ENCODE measurements at regions not wholly inside any gene's neighbourhood (a gene's known extent, or its start where the extent isn't known, plus 50 kb on each side); places are given as distances from the start of the nearest gene placed in this dataset.

GRCh38 chr2:79370976-79371538 lies 141.8 kb upstream of the CTNNA2 start (continued):
- TF ChIP-seq REST (IDR thresholded peaks at IDR 0.05; ENCODE audit: low read depth): no peak
- TF ChIP-seq TCF7L2 (IDR thresholded peaks at IDR 0.05; ENCODE audit: borderline replicate concordance, extremely low read depth, insufficient read depth, insufficient read length): no peak
- TF ChIP-seq, protein P1, sequence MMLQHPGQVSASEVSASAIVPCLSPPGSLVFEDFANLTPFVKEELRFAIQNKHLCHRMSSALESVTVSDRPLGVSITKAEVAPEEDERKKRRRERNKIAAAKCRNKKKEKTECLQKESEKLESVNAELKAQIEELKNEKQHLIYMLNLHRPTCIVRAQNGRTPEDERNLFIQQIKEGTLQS (IDR thresholded peaks at IDR 0.05): no peak
- no peak for TF ChIP-seq CBX3 (IDR thresholded peaks at IDR 0.05; ENCODE audit: low read depth)
- TF ChIP-seq CEBPB (IDR thresholded peaks at IDR 0.05; ENCODE audit: low read depth): no peak
- TF ChIP-seq, protein P2, sequence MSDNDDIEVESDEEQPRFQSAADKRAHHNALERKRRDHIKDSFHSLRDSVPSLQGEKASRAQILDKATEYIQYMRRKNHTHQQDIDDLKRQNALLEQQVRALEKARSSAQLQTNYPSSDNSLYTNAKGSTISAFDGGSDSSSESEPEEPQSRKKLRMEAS (IDR thresholded peaks at IDR 0.05): no peak
- TF ChIP-seq POLR2A (IDR thresholded peaks at IDR 0.05; ENCODE audit: borderline replicate concordance, extremely low read depth, insufficient read depth, insufficient read length): no peak

GRCh38 chr2:79369127-79369526 lies 143.7 kb upstream of the CTNNA2 start:
- H3K9me3 ChIP-seq (ENCODE audit: control insufficient read depth in 1 of 2, insufficient read depth in 1 of 2, low read depth in 1 of 2, low read length in 2 of 2): peaks cover 16 to 29% of the 10 kb centered on the region in 2 experiments; a peak in 2 of 4 replicates
- H3K4me2 ChIP-seq (ENCODE audit: low read length): no peak overlapping the region
- CTCF ChIA-PET: no interaction called here
- H3K36me3 ChIP-seq (ENCODE audit: control insufficient read depth in 1 of 2, insufficient read depth in 2 of 2, low read length in 2 of 2): no peaks in the 10 kb centered on the region
- no peaks in the 10 kb centered on the region for H4K20me1 ChIP-seq (ENCODE audit: insufficient read depth)
- H3K4me3 ChIP-seq (replicated peaks in 1 of 2; ENCODE audit: low read depth in 1 of 2, low read length in 2 of 2): no peak overlapping the region
- H3K4me1 ChIP-seq (ENCODE audit: control insufficient read depth in 1 of 2, insufficient read depth in 2 of 2, low read length in 2 of 2): no peaks in the 10 kb centered on the region
- H3K9me2 ChIP-seq (ENCODE audit: insufficient read depth): no peaks in the 10 kb centered on the region
- RAD21 ChIA-PET (ENCODE audit: low non-redundant PET in 1 of 2, low total read pairs in 2 of 2, uncharacterized antibody in 2 of 2, unreplicated experiment in 2 of 2): no interaction called here
- no peak for DNase-seq (ENCODE audit: low read depth, low spot score)
- no peak for ATAC-seq
- BruUV-seq (replicated peaks): no TSS peak
- no peaks in the 10 kb centered on the region for H3K79me2 ChIP-seq (ENCODE audit: insufficient read depth, low read length)
- no peak overlapping the region for H3K27ac ChIP-seq (ENCODE audit: low read depth, low read length)
- intact Hi-C loops (cut with micrococcal nuclease): no loop called here
- no peak overlapping the region for H2AFZ ChIP-seq (ENCODE audit: low read depth, low read length, poor library complexity, severe bottlenecking)
- H3K27me3 ChIP-seq (ENCODE audit: insufficient read depth, low read length): no peaks in the 10 kb centered on the region
- POLR2A ChIA-PET: no interaction called here
- H3K9ac ChIP-seq (ENCODE audit: low read length): no peak overlapping the region
- TF ChIP-seq ZNF274 (IDR thresholded peaks at IDR 0.05; ENCODE audit: low read depth, low read length): no peak
- TF ChIP-seq, protein P3, sequence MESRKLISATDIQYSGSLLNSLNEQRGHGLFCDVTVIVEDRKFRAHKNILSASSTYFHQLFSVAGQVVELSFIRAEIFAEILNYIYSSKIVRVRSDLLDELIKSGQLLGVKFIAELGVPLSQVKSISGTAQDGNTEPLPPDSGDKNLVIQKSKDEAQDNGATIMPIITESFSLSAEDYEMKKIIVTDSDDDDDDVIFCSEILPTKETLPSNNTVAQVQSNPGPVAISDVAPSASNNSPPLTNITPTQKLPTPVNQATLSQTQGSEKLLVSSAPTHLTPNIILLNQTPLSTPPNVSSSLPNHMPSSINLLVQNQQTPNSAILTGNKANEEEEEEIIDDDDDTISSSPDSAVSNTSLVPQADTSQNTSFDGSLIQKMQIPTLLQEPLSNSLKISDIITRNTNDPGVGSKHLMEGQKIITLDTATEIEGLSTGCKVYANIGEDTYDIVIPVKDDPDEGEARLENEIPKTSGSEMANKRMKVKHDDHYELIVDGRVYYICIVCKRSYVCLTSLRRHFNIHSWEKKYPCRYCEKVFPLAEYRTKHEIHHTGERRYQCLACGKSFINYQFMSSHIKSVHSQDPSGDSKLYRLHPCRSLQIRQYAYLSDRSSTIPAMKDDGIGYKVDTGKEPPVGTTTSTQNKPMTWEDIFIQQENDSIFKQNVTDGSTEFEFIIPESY (IDR thresholded peaks at IDR 0.05; ENCODE audit: extremely low read depth, insufficient replicate concordance, low read length): no peak
- TF ChIP-seq POLR2A (IDR thresholded peaks at IDR 0.05; ENCODE audit: borderline replicate concordance, extremely low read depth, insufficient read depth, insufficient read length): no peak
- TF ChIP-seq, protein P1 (IDR thresholded peaks at IDR 0.05): no peak
- TF ChIP-seq SP1 (IDR thresholded peaks at IDR 0.05; ENCODE audit: low read depth): no peak
- TF ChIP-seq EZH2phosphoT487 (IDR thresholded peaks at IDR 0.05; ENCODE audit: borderline replicate concordance): no peak
- TF ChIP-seq, protein P2 (IDR thresholded peaks at IDR 0.05): no peak
- no peak for TF ChIP-seq YY1 (IDR thresholded peaks at IDR 0.05; ENCODE audit: extremely low read depth, insufficient replicate concordance, low read depth, low read length)
- no peak for TF ChIP-seq JUND (IDR thresholded peaks at IDR 0.05)
- TF ChIP-seq REST (IDR thresholded peaks at IDR 0.05; ENCODE audit: low read depth): no peak

Measured in HCT116 (cell line).